Astrocyte of the cerebellum (primary cell): ENCODE measurements at regions not wholly inside any gene's neighbourhood (a gene's known extent, or its start where the extent isn't known, plus 50 kb on each side); places are given as distances from the start of the nearest gene placed in this dataset.

Source experiments
- DNase-seq: peaks from one replicate; pipeline ENCODE4 v3.0.0-alpha.2; 2011; ENCODE audit warnings: low read depth
- H3K4me3 ChIP-seq: 2 replicates; pipeline ENCODE4 v1.5.1; 2011; ENCODE audit warnings: mild to moderate bottlenecking, low read depth, low read length, moderate library complexity
- in situ Hi-C: cut with HindIII; loops from 2 replicates; pipeline ENCODE4 v1.10.0; 2017; ENCODE audit warnings: low sequenced_read_pairs
- TF ChIP-seq, protein P1 (sequence below): IDR thresholded peaks from 2 replicates; pipeline ENCODE4 v1.5.1; 2012; ENCODE audit warnings: low read length, low read depth, moderate library complexity, mild to moderate bottlenecking; ENCODE audit errors: missing control alignments

DNA sequence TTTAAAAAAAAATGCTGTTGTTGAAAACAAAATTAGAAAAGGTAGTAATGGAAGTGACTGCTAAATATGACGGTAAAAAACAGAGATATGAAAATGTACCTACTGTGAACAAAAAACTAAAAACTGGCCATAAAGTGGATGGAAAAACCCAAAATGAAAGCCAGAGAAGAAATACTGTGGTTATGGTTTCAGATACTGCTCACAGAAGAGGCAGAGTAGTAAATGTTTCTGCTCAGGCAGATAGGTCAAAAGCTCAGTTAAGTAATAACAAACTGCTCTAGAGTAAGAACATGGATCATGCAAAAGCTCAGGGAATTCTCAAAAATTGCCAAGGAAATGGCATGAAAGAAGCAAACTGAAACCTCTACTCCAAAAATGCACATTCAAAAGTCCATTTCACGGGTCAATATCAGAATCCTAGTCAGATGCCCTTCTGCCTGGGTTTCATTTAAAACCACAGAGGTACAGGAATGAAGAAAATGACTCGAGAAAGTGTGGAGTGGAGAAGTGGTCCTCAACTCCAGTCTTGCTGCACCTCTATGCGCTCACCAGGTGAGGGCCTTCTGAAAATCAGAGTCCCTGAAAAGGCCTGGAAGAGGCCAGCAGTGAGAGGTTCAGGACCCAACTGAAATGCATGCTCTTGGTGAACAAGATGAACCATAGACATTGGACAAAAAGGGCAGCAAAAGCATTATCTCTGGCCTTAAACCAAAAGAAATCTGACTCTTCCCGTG lies 315.0 kb upstream of the SPRY2 start:
- no peak overlapping the region for H3K4me3 ChIP-seq
- TF ChIP-seq, protein P1, sequence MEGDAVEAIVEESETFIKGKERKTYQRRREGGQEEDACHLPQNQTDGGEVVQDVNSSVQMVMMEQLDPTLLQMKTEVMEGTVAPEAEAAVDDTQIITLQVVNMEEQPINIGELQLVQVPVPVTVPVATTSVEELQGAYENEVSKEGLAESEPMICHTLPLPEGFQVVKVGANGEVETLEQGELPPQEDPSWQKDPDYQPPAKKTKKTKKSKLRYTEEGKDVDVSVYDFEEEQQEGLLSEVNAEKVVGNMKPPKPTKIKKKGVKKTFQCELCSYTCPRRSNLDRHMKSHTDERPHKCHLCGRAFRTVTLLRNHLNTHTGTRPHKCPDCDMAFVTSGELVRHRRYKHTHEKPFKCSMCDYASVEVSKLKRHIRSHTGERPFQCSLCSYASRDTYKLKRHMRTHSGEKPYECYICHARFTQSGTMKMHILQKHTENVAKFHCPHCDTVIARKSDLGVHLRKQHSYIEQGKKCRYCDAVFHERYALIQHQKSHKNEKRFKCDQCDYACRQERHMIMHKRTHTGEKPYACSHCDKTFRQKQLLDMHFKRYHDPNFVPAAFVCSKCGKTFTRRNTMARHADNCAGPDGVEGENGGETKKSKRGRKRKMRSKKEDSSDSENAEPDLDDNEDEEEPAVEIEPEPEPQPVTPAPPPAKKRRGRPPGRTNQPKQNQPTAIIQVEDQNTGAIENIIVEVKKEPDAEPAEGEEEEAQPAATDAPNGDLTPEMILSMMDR, result no peak
- in situ Hi-C loops, result no loop called here
- DNase-seq, result no peak

DNA sequence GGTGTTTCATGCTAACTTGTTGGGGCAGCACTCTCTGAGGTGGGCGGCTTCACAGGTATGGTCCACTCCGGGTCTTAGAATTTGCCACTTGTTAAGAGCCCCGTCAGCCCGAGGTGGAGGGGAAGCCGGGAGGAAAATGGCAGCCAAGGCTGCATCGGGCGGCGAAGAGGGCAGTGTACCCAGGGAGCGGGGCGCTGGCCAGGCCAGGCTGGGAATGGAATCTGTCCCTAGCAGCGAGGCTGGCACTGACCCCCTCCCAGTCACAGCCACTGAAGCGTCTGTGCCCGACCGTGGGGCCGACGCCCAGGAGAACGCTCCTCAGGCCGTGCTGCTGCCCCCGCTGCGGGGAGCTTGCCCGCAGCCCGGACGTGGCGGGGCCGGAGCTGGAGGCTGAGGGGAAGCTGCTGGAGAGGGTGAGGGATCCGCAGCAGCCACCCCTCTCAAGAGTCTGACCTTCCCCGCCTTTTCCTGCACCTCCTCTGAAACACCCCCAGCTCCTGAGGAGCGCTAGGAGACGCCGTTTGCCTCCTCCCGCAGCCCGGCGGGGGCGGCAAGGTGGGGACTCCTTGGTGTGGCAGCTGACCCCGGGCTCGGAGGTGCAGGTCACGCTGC lies 313.8 kb upstream of the SPRY2 start:
- DNase-seq, result no peak
- in situ Hi-C loops, result loop anchor here (5.0 kb wide), 1 partner anchor 42 kb away; no protein-coding TSS in a partner anchor
- peak overlapping the region; percentile 22 for H3K4me3 ChIP-seq
- TF ChIP-seq, protein P1, result no peak

DNA sequence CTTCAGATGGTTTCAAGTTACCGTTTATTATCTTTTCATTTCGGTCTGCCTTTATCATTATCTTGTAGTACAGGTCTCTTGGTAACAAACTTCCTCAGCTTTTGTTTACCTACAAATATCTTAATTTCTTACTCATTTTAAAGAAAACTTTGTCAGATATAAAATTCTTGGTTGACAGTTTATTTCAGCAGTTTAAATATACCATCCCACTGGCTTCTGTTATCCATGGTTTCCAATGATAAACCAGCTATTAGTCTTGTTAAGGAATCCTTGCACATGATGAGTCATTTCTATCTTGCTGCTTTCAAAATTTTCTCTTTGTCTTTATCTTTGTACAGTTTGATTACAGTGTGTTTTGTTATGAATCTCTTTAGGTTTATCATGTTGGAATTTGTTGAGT lies 308.3 kb upstream of the SPRY2 start:
- in situ Hi-C loops, result no loop called here
- DNase-seq, result no peak
- H3K4me3 ChIP-seq, result no peak overlapping the region
- TF ChIP-seq, protein P1, result no peak

DNA sequence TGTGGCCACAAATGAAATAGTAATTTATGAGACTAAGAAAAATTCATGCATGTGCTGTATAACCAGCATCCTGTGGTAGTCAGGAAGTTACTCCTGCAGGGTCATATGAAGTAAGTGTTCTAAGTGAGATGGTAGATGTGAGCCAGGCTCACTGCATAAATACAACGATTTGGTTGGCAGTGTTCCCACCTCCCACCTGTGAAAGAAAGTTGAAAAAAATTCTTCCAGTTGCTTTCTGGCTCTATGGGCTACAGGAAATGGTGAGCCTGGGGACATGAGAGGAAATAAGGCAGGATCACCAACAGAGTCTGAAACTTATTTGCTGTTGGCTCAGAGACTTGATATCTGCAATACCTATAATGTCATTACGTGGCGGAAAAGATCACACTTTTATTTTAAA lies 301.7 kb upstream of the SPRY2 start:
- H3K4me3 ChIP-seq, result no peak overlapping the region
- TF ChIP-seq, protein P1, result no peak
- in situ Hi-C loops, result no loop called here
- DNase-seq, result no peak

DNA sequence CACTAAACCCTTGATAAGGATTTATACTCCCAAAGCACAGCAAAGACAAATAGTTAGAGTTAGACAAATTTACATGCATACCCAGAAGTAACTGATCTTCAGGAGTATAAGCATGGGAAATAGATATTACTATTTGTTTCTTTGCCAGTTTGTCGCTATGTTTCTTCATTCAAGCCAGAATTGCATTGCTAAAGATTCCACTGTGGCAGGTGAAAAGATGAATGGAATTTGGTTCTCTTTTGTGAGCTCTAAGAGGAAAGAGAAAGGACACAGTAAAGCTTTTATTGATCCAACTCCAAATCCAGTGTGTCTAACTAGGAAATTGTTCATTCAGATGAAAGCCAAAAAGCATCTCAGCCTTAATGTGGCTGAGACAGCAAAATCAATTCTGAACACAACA lies 292.3 kb upstream of the SPRY2 start:
- DNase-seq, result no peak
- no peak overlapping the region for H3K4me3 ChIP-seq
- in situ Hi-C loops, result no loop called here
- TF ChIP-seq, protein P1, result no peak

DNA sequence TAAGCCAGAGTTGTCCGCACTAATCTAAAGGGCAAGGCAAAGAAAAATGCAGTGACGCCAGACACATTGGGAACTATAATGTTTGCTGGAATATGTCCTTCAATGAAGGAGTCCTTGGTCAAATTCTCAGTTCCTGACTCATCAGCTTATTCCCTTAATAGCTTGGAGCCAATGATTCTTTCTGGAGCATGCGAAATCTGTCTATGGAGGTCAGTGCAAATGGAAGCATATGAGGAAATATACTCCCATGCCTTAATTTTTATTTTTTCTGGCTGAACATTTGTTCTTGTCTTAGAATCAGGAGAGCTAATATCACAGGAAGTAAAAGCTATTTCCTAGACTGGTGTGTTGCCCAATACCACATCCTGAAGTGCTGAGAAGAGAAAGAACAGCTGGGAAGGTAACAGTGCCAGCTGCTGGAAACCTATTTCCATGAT lies 289.8 kb upstream of the SPRY2 start:
- no peak overlapping the region for H3K4me3 ChIP-seq
- in situ Hi-C loops, result no loop called here
- TF ChIP-seq, protein P1, result no peak
- peak; percentile 9 for DNase-seq
